Urothelium cell line (cell line): ENCODE measurements at regions not wholly inside any gene's neighbourhood (a gene's known extent, or its start where the extent isn't known, plus 50 kb on each side); places are given as distances from the start of the nearest gene placed in this dataset.

ENCODE experiments used
- DNase-seq: peaks from one replicate; pipeline ENCODE4 v3.0.0; 2011; ENCODE audit warnings: low spot score, mixed read lengths
- FAIRE-seq: peaks from 2 replicates; lab custom pipeline; 2011; peaks lifted over from hg19 to GRCh38; lab: Jason Lieb, UNC

GRCh38 chr2:20914771-20915170 lies 91.9 kb upstream of the LDAH start:
- DNase-seq (no peak), FAIRE-seq (peak; percentile 23)

DNA sequence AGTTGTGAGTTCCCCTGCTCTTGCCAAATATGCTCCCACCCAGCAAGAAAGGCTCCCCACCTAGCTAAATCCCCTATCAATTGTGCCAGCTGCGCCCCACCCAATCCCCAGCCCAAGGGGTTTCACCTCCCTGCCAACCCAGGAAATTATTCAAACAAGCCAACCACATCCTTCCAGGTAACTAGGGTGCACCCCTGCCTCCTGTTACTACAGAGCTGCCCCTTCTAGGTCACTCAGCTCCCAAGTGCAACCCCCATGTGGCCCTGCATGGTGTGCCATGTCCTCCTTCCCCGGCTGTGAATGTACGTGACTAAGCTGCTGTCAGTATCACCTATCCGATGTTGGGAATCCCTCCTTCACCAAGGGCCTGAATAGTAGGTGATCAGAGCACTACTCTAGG lies 91.2 kb upstream of the LDAH start:
- DNase-seq (no peak), FAIRE-seq (peak; percentile 40)

DNA sequence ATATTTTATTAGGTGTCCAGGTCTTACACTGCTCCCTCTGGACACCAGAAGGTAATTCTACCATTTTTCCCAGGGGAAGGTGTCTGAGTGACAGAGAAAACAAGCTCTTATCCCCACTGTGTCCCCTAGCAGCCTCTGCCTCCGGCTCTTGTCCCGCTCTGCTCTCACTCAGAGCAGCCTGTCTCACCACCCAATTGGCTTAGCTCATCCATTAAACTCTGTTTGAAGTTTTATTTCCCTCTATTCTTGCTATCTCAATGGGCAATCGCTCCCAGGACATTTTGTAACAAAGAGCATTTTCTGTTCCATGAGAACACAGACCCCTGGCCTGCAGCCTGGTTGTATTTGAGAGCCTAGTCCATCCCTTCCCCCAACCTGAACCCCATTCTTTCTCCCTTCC lies 90.6 kb upstream of the LDAH start:
- no peak for DNase-seq
- FAIRE-seq, result no peak

DNA sequence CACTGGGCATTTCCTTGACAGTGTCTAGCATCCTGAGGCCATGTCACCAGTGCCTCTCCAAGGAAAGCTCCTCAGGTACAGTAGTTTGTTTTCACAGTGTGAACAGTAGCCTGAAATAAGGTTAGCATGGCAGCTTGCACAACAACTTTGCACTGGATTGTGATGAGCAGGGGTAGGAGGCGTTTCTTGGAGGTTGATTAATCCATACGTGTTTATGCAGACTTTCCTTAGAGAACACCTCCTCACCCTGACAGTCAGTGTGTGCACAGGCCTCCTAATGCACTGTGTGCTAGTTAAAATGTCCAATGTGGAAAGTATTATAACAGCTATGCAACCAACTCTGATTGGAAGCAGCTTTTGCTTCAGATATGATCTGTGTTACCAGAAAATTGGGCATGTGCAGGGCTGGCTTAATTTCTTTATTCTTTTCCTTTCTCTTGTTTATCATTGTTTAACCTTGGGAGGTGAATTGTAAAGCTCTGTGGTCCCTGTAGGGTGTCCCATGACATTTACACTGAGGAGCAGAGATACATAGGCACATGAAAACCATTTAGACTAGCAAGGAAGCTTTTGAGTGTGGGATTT lies 77.2 kb upstream of the LDAH start:
- DNase-seq (no peak), FAIRE-seq (no peak)

DNA sequence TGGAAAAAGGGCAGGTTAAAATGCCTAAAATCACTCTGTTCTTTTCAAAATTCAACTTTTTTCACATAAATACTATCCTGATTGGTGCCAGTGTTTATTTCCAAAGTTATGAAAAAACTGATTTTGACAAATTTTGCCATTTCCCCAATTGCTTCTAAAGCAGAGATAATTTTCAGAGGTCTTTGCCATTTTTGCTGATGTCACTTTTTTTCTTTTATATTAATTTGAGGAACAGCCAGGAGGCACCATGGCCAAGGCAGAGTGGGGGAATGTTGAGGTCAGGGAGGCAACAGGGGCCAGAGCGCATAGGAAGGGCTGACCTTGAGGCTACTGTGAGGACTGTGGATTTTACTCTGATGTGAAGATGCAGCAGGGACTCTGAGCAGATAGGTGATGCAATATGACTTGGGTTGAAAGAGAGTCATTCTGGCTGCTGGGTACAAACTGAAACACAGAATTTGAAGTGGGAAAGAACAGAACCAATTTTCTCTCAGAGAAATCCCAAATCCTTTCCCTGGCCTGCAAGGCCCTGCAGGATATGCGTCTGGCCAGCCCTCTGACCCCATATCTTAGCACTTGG lies 75.1 kb upstream of the LDAH start:
- DNase-seq, result no peak
- FAIRE-seq, result no peak

DNA sequence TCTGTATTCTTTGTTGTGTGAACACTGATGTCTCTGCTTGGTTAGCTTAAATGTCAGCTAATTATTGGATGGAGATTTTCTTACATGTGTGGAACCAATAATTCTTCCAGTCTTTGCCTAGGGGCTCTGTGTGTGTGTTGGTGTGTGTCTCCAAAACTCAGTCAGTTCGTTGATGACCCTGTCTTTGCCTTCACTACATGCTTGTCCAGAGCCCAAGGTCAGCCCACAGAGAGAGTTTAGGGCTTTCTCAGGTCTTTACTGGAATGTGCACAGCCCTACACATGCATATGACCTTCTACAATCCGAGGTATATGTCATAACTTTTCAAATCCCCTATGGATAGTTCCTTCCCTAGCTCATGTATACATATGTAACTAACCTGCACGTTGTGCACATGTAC lies 74.1 kb upstream of the LDAH start:
- FAIRE-seq (no peak), DNase-seq (no peak)

GRCh38 chr2:20884829-20885228 lies 61.9 kb upstream of the LDAH start:
- FAIRE-seq (no peak), DNase-seq (no peak)

GRCh38 chr2:20882466-20883170 lies 59.7 kb upstream of the LDAH start:
- no peak for FAIRE-seq
- DNase-seq, result no peak

DNA sequence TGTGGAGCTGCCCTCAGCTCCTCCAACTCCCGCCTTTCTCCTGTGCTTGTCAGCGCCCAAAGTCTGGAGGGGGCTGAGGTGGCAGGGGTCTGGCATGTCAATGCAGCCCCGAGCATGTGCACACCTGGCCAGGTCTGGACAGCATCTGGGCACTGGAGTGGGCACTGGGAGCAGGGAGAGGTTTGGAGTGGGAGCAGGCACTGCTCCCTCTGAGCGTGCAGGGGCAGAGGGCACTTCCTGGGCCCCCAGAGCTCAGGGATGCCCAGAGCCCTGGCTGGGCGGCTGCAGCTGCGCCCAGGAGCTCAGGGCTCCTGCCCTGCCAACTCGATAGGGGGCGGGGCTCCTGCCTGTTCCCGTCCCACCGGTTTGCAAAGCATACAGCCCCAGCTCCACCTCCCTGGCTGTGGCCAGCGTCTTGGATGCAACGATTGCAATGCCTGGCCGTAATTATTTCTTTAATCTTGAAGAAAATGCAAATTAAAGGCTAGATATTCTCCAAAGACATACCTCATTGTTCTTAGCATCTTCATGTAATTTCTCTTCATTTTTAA lies 57.4 kb upstream of the LDAH start:
- DNase-seq (no peak), FAIRE-seq (no peak)

- FAIRE-seq (peak; percentile 84), DNase-seq (no peak)
These were observed 56.3 kb upstream of the LDAH start for GRCh38 chr2:20879221-20879620.

DNA sequence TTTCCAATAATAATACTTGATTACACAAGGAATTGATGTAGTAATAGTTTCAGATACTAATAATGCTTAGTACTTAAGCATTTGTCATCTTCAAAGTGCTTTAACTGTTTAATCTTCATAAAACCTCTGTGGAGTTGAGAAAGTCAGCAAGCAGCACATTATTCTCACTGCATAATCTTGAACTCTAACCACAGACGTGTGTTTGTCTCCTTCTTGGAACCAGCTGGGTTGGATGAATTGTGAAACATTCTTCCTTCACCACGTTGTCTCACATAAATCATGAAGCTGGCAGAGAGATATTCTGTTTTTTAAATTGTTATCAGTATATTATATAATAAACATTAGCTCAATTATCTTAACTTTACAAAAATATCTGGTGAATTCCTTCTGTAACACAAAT lies 55.1 kb upstream of the LDAH start:
- DNase-seq, result no peak
- FAIRE-seq, result no peak
